ENCODE measurements at regions not wholly inside any gene's neighbourhood (a gene's known extent, or its start where the extent isn't known, plus 50 kb on each side); places are given as distances from the start of the nearest gene placed in this dataset.
A peak's percentile ranks its signal among the peaks of the same experiment; 100 is the strongest.

- no peak overlapping the region for H3K9ac ChIP-seq
- no peaks in the 10 kb centered on the region for H3K9me3 ChIP-seq (ENCODE audit: low read depth)
- H3K9me3 Mint-ChIP-seq = peaks cover 23% of the 10 kb centered on the region
- H3K27me3 Mint-ChIP-seq (ENCODE audit: insufficient read depth, low read depth) = peaks cover 11% of the 10 kb centered on the region
- no peaks in the 10 kb centered on the region for H3K27me3 ChIP-seq
- DNase-seq (ENCODE audit: low spot score) = no peak
- H3K4me1 ChIP-seq = peaks cover 8% of the 10 kb centered on the region
- no peak for TF ChIP-seq EZH2phosphoT487 (IDR thresholded peaks at IDR 0.05)
- TF ChIP-seq CTCF (IDR thresholded peaks at IDR 0.05) = no peak
- no peak for TF ChIP-seq EZH2 (IDR thresholded peaks at IDR 0.05)
- no peak overlapping the region for H2AFZ ChIP-seq (replicated peaks)
- no peaks in the 10 kb centered on the region for H3K79me2 ChIP-seq (ENCODE audit: low read depth)
- no peaks in the 10 kb centered on the region for H4K20me1 ChIP-seq (ENCODE audit: low read depth)
- no peak overlapping the region for H3K4me3 ChIP-seq
- no peaks in the 10 kb centered on the region for H3F3A ChIP-seq (ENCODE audit: low read depth)
- no peak overlapping the region for H3K27ac ChIP-seq
- no peak overlapping the region for H3K27ac Mint-ChIP-seq
- H3K4me1 Mint-ChIP-seq = peaks cover 21% of the 10 kb centered on the region
- H3K4me2 ChIP-seq = no peak overlapping the region
- no peaks in the 10 kb centered on the region for H3K36me3 ChIP-seq
- no peak overlapping the region for H3K4me3 Mint-ChIP-seq
- peaks cover 3% of the 10 kb centered on the region for H3K36me3 Mint-ChIP-seq
These were observed 217.3 kb upstream of the SULF2 start for GRCh38 chr20:48002517-48002970.

GRCh38 chr20:47999166-47999565 lies 213.9 kb upstream of the SULF2 start:
- H3F3A ChIP-seq (ENCODE audit: low read depth) = no peaks in the 10 kb centered on the region
- H3K27me3 ChIP-seq = no peaks in the 10 kb centered on the region
- peaks cover 8% of the 10 kb centered on the region for H3K4me1 ChIP-seq
- peaks cover 3% of the 10 kb centered on the region for H3K36me3 Mint-ChIP-seq
- H3K9me3 ChIP-seq (ENCODE audit: low read depth) = no peaks in the 10 kb centered on the region
- no peak overlapping the region for H3K4me2 ChIP-seq
- H2AFZ ChIP-seq (replicated peaks) = no peak overlapping the region
- no peak overlapping the region for H3K4me3 Mint-ChIP-seq
- H3K27me3 Mint-ChIP-seq (ENCODE audit: insufficient read depth, low read depth) = peaks cover 7% of the 10 kb centered on the region
- H3K36me3 ChIP-seq = no peaks in the 10 kb centered on the region
- H3K27ac Mint-ChIP-seq = peak overlapping the region; percentile 44
- H3K9me3 Mint-ChIP-seq = peaks cover 10% of the 10 kb centered on the region
- DNase-seq (ENCODE audit: low spot score) = no peak
- no peaks in the 10 kb centered on the region for H3K79me2 ChIP-seq (ENCODE audit: low read depth)
- no peak overlapping the region for H3K9ac ChIP-seq
- H3K4me3 ChIP-seq = no peak overlapping the region
- H4K20me1 ChIP-seq (ENCODE audit: low read depth) = no peaks in the 10 kb centered on the region
- H3K4me1 Mint-ChIP-seq = peaks cover 21% of the 10 kb centered on the region
- TF ChIP-seq EZH2phosphoT487 (IDR thresholded peaks at IDR 0.05) = no peak
- TF ChIP-seq CTCF (IDR thresholded peaks at IDR 0.05) = no peak
- no peak for TF ChIP-seq EZH2 (IDR thresholded peaks at IDR 0.05)
- H3K27ac ChIP-seq = no peak overlapping the region

- H3K27me3 ChIP-seq = no peaks in the 10 kb centered on the region
- H3K9ac ChIP-seq = no peak overlapping the region
- H2AFZ ChIP-seq (replicated peaks) = no peak overlapping the region
- H3K36me3 Mint-ChIP-seq = peaks cover 3% of the 10 kb centered on the region
- no peak overlapping the region for H3K27ac ChIP-seq
- H3K4me3 Mint-ChIP-seq = peak overlapping the region; percentile 16
- no peaks in the 10 kb centered on the region for H3K9me3 ChIP-seq (ENCODE audit: low read depth)
- peaks cover 7% of the 10 kb centered on the region for H3K27me3 Mint-ChIP-seq (ENCODE audit: insufficient read depth, low read depth)
- H3K4me1 Mint-ChIP-seq = peaks cover 21% of the 10 kb centered on the region
- no peak for TF ChIP-seq CTCF (IDR thresholded peaks at IDR 0.05)
- no peak for TF ChIP-seq EZH2 (IDR thresholded peaks at IDR 0.05)
- TF ChIP-seq EZH2phosphoT487 (IDR thresholded peaks at IDR 0.05) = no peak
- peak overlapping the region; percentile 44 for H3K27ac Mint-ChIP-seq
- peaks cover 11% of the 10 kb centered on the region for H3K9me3 Mint-ChIP-seq
- no peaks in the 10 kb centered on the region for H3K36me3 ChIP-seq
- H3K4me2 ChIP-seq = no peak overlapping the region
- no peaks in the 10 kb centered on the region for H3F3A ChIP-seq (ENCODE audit: low read depth)
- no peaks in the 10 kb centered on the region for H4K20me1 ChIP-seq (ENCODE audit: low read depth)
- H3K79me2 ChIP-seq (ENCODE audit: low read depth) = no peaks in the 10 kb centered on the region
- DNase-seq (ENCODE audit: low spot score) = peak; percentile 75
- peaks cover 8% of the 10 kb centered on the region for H3K4me1 ChIP-seq
- H3K4me3 ChIP-seq = no peak overlapping the region
These were observed 213.5 kb upstream of the SULF2 start for GRCh38 chr20:47998736-47999135.
